GM18508 (cell line): ENCODE measurements at regions not wholly inside any gene's neighbourhood (a gene's known extent, or its start where the extent isn't known, plus 50 kb on each side); places are given as distances from the start of the nearest gene placed in this dataset.
"Not testable (repeated sequence)": the region's sequence is repeated elsewhere in the genome, so short reads cannot be mapped to it uniquely, and the experiment has no call there.

Source experiments
- ATAC-seq: cut with Tn5 transposase; IDR thresholded peaks from one replicate; pipeline ENCODE4 v1.9.1; 2021; ENCODE audit warnings: moderate number of reproducible peaks; ENCODE audit not compliant: insufficient read depth, unreplicated experiment

DNA sequence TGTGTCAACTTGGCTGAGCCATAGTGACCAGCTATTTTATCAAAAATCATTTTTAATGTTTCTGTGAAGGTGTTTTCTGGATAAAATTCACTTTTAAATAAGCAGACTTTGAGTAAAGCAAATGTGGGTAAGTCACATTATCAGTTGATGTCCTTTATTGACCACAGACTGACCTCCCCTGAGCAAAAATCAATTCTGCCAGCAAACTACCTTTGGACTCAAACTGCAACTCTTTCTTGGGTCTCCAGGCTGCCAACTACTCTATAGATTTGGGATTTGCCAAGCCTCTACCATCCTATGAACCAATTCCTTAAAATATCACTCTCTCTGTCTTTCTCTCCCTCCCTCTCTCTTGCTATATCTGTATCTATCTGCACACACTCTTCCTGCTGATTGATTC, 1571.7 kb upstream of the NUDT12 start:
- ATAC-seq, result no peak

DNA sequence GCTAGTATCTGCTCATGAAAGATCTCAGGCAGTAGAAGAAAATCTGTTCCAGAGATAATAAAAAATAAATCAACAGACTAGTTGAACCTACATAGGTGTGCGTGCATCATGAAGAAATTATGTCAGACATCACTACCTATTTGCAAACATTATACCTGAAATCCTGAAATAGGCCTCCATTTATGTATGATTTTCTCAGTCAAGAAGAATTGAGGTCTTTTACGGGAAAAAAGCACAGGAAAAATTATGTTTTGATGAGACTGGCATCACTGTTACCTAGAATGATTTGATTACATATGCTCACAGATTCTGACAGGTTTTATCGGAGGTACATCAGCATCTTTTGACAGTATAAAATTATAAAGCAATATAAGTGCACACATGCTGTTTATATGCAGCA, 1570.5 kb upstream of the NUDT12 start:
- ATAC-seq, result no peak

DNA sequence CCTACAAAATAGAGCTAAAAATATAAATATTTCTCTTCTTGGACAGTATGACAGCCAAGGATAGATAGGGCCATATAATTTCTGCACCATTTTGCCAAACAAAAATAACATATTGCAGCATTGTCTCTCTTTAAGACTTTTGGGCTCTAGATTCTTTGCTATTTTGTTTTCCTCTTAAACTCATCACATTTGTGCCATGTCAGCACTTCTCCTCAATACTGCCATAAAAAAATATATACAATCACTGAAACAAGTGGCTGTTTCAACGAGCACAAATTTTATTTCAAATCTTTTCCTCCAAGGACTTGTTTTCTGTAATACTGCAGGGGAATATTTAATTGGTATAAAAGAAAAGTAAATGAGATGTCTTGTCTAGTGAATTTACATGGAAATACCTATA, 1570.0 kb upstream of the NUDT12 start:
- no peak for ATAC-seq

DNA sequence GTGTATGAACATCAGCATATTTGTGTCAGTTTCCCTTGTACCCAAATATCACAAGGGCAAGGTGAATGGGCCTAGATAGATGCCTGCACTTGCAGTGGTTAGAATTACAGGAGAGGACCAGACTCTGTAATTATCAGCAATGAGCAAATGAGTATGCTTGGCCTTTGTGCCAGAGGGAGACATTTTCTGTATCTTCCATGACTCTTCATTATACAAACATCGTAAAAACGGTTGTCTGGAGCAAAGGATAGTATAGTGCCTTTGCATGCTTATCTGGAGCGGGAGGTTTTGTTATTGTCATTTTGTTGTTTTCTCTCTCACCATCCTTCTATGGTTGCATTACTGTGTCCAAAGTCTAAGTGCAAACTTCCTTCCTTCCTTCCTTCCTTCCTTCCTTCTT, 1568.5 kb upstream of the NUDT12 start:
- no peak for ATAC-seq

DNA sequence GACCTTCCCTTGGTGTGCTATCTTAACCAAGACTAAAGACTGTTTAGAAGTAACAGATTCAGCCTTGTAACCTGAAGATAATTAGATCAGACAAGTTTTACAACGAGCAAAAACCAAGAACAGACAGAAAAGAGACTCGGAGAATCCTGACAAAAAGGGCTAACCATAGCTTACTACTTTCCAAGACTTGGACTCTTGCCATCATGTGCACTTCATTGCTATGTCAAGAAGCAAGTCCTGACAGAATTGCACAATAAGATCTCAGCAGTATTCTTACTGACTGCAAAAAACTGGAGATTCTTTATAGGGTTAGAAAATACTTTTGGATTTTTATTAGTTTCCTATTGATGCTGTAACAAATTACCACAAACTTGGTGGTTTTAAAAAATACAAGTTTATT, 1539.0 kb upstream of the NUDT12 start:
- ATAC-seq, result no peak

DNA sequence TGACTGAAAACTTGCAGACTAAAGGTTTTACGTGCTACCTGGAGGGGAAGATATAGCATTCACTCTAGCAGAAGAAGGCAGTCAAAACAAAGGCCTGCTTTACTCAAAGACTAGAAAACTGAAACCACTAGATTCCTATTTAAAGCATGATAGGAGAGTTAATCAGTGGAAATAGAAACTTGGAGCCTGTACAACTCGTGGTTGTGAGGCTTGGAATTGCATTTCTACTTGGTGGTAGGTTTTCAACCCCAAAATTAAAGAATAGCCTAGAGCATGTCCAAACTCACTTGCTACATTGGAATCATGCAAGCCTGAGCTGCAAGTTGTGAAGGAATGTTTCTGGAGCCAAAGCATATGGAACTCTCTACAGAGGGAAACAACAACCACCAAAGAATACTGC, 1526.4 kb upstream of the NUDT12 start:
- no peak for ATAC-seq

DNA sequence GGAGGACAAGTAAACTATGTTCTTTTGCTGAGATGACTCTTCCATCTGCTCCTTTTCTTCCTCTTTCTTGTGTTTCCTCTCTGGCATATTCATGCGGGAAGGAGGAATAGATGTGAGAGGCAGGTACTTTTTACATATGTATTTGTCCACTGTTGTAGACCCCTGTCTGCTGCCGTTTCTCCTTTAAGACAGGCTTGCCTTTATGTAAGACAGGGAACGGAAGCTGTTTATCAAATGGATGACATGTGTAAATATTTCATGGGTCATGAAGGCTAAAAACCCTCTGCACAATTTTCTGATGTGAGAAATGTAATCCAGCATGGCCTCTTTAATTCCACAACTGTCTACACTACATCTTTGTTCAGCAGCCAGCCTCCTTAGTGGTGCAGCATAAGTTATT, 1525.5 kb upstream of the NUDT12 start:
- ATAC-seq, result no peak

DNA sequence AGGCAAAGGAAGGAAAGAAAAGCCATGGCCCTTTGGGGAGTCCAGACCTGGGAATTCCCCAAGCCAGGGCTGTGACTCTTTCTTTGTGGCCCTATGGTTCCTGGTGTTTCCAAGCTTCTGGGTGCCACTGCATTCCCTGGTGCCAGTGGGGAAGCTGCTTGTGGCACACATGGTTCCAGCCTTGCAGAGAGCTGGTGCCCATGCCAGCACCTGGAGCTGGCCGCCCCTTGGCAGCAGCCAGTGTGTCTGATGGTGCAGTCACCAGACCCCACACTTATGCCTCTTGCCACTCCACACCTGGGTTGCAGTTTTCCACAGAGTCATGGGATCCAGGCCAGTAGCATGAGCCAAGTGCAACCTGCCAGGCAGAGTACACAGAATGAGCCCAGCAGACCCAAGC, 1495.3 kb upstream of the NUDT12 start:
- no peak for ATAC-seq

DNA sequence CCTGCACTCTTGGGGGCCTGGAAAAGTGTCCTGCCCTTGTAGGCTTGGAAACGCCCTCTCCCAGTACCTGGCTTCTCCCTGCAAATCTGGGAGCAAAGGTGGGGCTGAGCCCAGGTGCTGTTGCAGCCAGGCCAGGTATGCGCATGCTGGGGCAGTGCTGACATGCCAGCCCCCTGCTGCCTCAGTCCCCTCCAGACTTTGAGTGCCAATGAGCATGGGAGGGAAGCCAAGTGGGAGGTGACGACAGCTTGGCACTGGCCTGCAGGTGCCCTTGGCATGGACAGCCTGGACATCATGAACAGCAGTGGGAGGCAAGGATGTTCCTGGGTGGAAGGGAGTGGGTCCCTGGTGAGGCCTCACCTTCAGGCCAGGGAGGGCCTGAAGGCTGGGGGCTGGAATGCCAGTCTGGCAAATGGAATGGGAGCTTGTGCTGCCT, 1494.4 kb upstream of the NUDT12 start:
- no peak for ATAC-seq

DNA sequence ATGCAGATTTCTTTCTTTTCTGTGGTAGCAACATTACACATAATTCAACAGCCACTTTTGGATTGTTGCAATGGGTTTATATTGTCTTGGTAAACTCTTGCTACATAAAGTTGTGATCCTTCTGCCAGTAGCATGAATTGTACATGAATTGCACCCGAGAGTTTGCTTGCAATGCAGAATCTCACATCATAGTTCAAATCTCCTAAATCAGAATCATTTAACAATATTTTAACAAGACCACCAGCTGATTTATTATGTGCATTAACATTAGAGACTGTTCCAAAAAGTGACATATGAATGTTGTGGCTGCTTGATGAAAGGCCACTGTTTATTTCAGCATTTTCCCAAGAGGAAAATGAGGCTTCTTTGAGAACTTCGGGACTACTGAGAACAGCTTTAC, 1491.8 kb upstream of the NUDT12 start:
- no peak for ATAC-seq

DNA sequence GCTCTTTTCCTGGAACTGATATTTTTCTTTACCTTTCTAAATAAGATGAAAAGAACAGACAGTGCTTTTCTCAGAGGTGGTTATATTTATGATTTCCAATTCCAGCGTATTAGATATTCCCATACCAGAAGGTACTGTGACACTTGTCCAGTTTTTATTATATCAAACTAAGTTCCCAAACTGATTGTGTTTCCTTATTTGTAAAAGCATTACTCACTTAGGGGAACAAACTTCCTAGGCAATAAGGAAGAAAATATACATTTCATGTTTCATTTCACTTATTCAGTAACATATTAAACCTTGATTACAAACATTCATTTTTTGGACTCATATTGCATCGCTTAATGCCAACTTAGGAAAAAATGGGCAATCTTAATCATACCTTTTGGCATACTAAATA, 1480.0 kb upstream of the NUDT12 start:
- ATAC-seq, result no peak

DNA sequence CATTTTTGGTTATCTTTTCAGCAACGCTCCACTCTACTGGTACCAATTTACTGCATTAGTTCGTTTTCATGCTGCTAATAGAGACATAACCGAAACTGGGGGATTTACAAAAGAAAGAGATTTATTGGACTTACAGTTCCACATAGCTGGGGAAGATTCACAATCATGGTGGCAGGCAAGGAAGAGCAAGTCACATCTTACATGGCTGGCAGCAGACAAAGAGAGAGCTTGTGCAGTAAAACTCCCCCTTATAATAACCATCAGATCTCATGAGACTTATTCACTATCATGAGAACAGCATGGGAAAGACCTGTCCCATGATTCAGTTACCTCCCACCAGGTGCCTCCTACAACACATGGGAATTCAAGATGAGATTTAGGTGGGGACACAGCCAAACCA, 1474.2 kb upstream of the NUDT12 start:
- ATAC-seq, result not testable (repeated sequence)

DNA sequence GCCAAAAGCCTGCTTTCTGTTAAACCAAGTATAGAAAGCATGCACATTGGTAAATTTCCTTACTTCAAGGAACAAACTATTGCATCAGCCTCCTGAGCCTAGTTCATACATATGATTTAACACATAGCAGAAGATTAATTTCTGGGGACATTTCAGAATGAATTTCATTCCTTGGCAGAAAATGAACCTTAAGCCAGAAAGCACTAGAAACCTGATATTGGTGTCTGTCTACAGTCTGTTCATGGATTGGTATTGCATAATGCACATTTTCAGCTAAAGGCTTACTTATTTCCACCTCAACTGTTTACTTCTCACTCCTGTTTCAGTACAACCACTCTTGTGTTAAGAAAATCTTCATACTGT, 1471.8 kb upstream of the NUDT12 start:
- no peak for ATAC-seq

DNA sequence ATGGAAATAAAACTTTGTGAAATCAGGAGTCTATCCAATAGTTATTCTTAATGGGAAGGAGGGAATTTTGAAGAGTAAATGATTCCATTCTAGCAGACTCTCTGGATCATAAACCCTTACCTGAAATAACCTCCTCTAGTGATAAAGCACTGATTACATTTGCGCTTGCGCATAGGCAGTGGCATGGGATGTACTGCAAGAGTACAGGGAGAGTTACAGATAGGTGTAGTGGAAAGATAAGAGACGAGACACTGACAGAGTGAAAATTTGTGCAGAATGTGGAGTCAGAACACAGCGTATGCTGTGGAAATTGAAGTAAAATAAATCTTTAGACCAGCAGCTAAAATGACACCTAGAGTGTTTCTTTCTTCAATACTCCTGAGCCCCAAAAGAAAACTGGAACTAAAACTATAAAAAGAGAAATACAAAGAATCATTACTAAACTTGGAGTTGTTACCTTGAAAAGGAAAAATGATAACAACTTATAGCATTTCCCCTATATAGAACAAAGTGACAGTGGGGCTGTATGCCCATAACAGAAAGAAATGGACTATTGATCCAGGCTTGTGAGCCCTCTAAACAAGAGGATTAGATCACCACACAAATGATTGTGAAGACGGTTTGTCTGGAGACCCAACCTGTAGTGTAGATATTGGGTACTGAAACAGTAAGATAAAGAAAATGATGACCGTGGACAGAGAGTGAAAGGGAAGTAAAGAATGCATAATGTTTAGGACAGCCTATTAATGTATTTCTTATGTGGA, 1471.2 kb upstream of the NUDT12 start:
- ATAC-seq, result no peak

DNA sequence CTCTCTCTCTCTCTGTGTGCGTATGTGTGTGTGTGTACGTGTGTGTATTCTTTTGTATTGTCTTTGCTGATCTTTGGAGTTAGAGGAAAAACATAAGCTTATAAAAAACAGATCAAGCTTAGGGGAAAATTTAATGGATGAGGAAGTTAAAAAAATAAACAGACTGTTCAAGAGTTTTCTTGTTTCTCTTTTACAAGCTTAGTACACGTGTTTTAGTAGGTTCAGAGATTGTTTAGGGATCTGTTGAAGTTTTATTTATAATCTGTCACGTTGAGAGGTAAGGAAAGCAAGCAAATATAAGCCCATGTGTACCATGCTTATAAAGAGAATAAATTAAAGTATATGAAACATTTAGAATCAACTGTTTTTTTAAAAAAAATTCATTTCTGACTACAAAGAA, 1470.3 kb upstream of the NUDT12 start:
- no peak for ATAC-seq

DNA sequence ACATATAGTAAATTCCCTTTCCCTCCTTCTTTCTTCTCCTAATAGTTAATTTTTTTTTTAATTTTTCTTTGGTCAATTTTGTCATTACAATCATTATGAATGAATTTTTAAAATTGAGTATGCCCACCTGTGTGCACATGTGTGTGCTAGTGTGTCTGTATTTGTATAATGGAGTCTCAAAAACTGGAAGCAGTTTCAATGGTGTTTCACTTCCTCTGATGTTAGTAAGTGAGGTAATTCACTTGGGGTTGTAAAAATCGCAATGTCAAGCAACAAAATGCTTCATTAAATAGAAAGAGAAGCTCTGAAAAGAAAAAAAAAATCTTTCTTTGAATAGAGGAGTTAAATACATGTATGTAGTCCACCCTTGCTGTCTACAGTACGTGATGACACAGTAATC, 1467.6 kb upstream of the NUDT12 start:
- no peak for ATAC-seq

DNA sequence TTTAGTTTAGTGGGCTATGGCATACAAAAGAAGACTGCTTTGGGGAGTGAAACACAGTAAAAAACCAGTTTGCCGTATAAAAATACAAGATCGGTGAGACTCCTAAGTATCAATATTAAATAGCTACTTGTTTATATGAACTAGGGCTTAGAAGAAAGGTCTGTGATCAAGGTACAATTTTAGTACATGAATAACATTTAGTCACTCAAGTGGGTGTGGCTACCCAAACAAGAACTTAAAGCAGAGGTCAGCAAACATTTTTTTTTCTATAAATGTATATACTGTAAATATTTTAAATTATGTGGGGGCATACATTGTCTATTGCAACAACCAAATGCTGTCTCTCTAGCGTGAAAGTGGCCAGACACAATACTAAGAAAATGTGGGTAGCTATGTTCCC, 1452.5 kb upstream of the NUDT12 start:
- no peak for ATAC-seq

DNA sequence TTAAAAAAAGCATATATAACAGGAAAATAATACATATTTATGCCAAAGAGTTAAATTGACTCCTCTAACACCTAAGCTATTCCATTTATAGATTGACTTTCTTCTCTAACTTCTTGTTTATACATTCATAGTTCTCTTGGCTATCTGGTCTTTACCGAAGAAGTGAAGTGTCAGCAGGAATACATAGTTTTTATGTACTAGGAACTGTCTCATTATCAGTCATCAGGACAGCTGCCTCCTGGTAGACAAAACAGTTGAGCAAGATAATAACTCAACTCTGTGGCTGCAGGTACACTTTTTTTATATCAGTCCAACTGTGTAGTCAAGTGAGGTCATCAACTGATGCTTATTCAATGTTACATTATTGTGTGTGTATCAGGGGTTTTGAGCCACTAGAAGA, 1436.0 kb upstream of the NUDT12 start:
- no peak for ATAC-seq

DNA sequence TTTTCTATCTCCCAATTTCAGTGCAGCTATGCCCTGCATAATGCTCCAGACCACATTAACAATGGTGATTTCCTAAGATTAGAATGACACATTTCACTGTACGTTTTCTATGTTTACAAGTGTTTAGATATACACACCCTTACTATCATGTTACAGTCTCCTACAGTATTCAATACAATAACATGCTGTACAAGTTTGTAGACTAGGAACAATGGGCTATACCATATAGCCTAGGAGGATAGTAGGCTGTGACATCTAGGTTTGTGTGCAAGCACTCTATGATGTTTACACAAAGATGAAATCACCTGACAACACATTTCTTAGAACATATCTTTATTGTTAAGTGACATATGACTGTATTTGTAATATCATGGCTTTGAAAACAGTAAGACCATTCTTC, 1435.6 kb upstream of the NUDT12 start:
- no peak for ATAC-seq

DNA sequence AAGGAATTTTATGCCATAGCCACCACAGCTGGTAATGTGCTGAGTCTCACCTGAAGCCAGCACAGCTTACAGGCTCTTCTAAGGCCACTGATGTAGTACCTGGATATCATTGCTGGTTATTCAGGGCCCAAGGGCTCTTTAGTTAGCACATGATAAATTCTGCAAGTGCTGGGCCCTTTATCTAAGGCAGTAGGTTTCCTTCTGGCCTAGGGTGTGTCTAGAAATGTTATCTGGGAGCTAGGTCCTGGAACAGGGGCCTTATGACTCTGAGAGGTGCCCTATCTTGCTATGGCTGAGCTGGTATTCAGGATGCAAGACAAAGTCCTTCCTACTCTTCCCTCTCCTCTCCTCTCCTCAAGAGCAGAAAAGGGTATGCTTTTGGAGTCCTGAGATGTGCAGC, 1424.5 kb upstream of the NUDT12 start:
- ATAC-seq, result no peak

DNA sequence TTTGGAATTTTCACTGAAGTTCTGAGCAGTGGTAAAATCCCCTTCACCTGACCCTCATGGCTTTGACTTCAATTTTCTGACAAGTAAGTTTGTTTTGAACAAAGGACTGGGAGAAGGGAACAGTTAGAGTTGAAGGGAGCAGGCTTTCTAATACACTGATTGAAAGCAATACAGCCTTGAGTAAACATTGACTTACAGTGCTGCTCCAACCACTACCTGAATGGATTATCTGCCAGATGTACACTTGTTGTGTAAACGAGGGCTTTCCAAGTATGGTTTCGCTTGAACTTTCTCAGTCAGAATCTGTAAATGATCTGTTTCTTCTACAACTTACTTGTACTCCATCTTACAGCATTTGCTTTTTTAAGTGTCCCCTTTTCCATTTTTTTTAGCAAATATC, 1414.9 kb upstream of the NUDT12 start:
- no peak for ATAC-seq

DNA sequence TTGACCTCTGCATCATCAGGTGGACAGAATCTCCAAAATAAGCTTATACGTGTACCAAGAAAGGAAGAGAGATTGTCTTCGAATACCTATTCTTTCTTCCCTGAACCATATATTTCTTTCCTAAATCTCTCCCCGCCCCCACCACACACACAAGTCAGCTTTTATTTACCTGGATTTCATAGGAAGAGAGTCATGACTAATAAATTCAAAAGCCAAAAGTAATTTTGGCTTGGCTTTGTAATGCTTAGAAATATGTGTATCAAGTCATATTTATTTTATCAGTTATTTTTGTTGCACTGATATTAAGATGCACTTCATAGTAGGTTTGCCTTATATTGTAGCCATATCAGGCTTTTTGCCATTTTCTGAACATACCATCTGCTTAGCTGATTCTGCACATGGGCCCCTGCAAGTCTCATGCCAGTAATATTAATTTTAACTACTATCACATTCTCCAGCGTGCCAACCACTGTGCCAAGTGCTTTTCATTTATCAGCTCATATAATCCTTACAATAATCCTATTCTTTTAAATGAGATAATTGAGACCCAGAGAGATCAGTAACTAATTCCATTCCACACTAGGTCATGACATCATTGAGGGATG, 1405.3 kb upstream of the NUDT12 start:
- ATAC-seq, result no peak
